ENCODE measurements at regions not wholly inside any gene's neighbourhood (a gene's known extent, or its start where the extent isn't known, plus 50 kb on each side); places are given as distances from the start of the nearest gene placed in this dataset.

- POLR2A ChIA-PET (ENCODE audit: low non-redundant PET): no interaction called here
- H3K4me3 ChIP-seq (ENCODE audit: low read depth, low read length, poor library complexity, severe bottlenecking): no peak overlapping the region
- TF ChIP-seq CTCF (conservative IDR thresholded peaks at IDR 0.05; ENCODE audit: low read depth, low read length): no peak
- TF ChIP-seq EZH2 (IDR thresholded peaks at IDR 0.05; ENCODE audit: borderline replicate concordance, low read depth, low read length, poor library complexity, severe bottlenecking): no peak
- H3K4me1 ChIP-seq (ENCODE audit: insufficient read depth, low read length, poor library complexity, severe bottlenecking): no peaks in the 10 kb centered on the region
- CTCF ChIA-PET: no interaction called here
- peaks cover 3% of the 10 kb centered on the region for H3K27me3 ChIP-seq (replicated peaks; ENCODE audit: insufficient read depth, low read depth, low read length, poor library complexity)
- intact Hi-C loops (cut with micrococcal nuclease; ENCODE audit: unreplicated experiment): no loop called here
- no TSS peak for BruUV-seq (replicated peaks)
- no peaks in the 10 kb centered on the region for H3K9me3 ChIP-seq (ENCODE audit: low read depth, low read length, poor library complexity, severe bottlenecking)
- H3K27ac ChIP-seq (ENCODE audit: low read depth, low read length, poor library complexity, severe bottlenecking): no peak overlapping the region
- DNase-seq (ENCODE audit: low spot score): no peak
- H3K36me3 ChIP-seq (ENCODE audit: insufficient read depth, low read length, poor library complexity, severe bottlenecking): no peaks in the 10 kb centered on the region
Observed at GRCh38 chr6:119612176-119612891, 262.8 kb upstream of the MAN1A1 start.

GRCh38 chr6:119610754-119611153, 261.2 kb upstream of the MAN1A1 start:
- Histone ChIP-seq H3K4me3 (ENCODE audit: low read depth, low read length, poor library complexity, severe bottlenecking) (no peak overlapping the region), H3K27ac (ENCODE audit: low read depth, low read length, poor library complexity, severe bottlenecking) (no peak overlapping the region), H3K4me1 (ENCODE audit: insufficient read depth, low read length, poor library complexity, severe bottlenecking) (no peaks in the 10 kb centered on the region), H3K27me3 (replicated peaks; ENCODE audit: insufficient read depth, low read depth, low read length, poor library complexity) (no peaks in the 10 kb centered on the region), H3K9me3 (ENCODE audit: low read depth, low read length, poor library complexity, severe bottlenecking) (no peaks in the 10 kb centered on the region), H3K36me3 (ENCODE audit: insufficient read depth, low read length, poor library complexity, severe bottlenecking) (no peaks in the 10 kb centered on the region)
- ChIA-PET POLR2A (ENCODE audit: low non-redundant PET) (no interaction called here), CTCF (no interaction called here)
- no peak for DNase-seq (ENCODE audit: low spot score)
- no TSS peak for BruUV-seq (replicated peaks)
- TF ChIP-seq EZH2 (IDR thresholded peaks at IDR 0.05; ENCODE audit: borderline replicate concordance, low read depth, low read length, poor library complexity, severe bottlenecking) (no peak), CTCF (conservative IDR thresholded peaks at IDR 0.05; ENCODE audit: low read depth, low read length) (no peak)
- intact Hi-C loops (cut with micrococcal nuclease; ENCODE audit: unreplicated experiment): no loop called here

GRCh38 chr6:119610265-119610664, 260.7 kb upstream of the MAN1A1 start:
- Histone ChIP-seq H3K9me3 (ENCODE audit: low read depth, low read length, poor library complexity, severe bottlenecking) (no peaks in the 10 kb centered on the region), H3K4me3 (ENCODE audit: low read depth, low read length, poor library complexity, severe bottlenecking) (no peak overlapping the region), H3K27ac (ENCODE audit: low read depth, low read length, poor library complexity, severe bottlenecking) (no peak overlapping the region), H3K4me1 (ENCODE audit: insufficient read depth, low read length, poor library complexity, severe bottlenecking) (no peaks in the 10 kb centered on the region), H3K27me3 (replicated peaks; ENCODE audit: insufficient read depth, low read depth, low read length, poor library complexity) (no peaks in the 10 kb centered on the region), H3K36me3 (ENCODE audit: insufficient read depth, low read length, poor library complexity, severe bottlenecking) (no peaks in the 10 kb centered on the region)
- TF ChIP-seq EZH2 (IDR thresholded peaks at IDR 0.05; ENCODE audit: borderline replicate concordance, low read depth, low read length, poor library complexity, severe bottlenecking): no peak
- no peak for TF ChIP-seq CTCF (conservative IDR thresholded peaks at IDR 0.05; ENCODE audit: low read depth, low read length)
- no peak for DNase-seq (ENCODE audit: low spot score)
- ChIA-PET POLR2A (ENCODE audit: low non-redundant PET) (no interaction called here), CTCF (no interaction called here)
- intact Hi-C loops (cut with micrococcal nuclease; ENCODE audit: unreplicated experiment): no loop called here
- BruUV-seq (replicated peaks): no TSS peak
